Breast epithelium (tissue), 3 donors: ENCODE measurements at regions not wholly inside any gene's neighbourhood (a gene's known extent, or its start where the extent isn't known, plus 50 kb on each side); places are given as distances from the start of the nearest gene placed in this dataset.

ENCODE experiments used
- CTCF ChIP-seq, 3 donors: fragments of 450-650 bp; IDR thresholded peaks; one replicate each; pipeline ENCODE4 v1.5.1; 2016 to 2017; ENCODE audit warnings: antibody characterized with exemption in 3 of 3, mild to moderate bottlenecking in 3 of 3, moderate library complexity in 3 of 3
- POLR2A ChIP-seq: fragments of 450-650 bp; IDR thresholded peaks from one replicate; pipeline ENCODE4 v1.6.1; 2016; ENCODE audit warnings: antibody characterized with exemption, mild to moderate bottlenecking, moderate library complexity
- POLR2AphosphoS5 ChIP-seq, 3 donors: sonication (generic); formaldehyde crosslinking; IDR thresholded peaks; one replicate each; pipeline ENCODE4 v1.6.1; 2017; ENCODE audit warnings: antibody characterized with exemption in 3 of 3

DNA sequence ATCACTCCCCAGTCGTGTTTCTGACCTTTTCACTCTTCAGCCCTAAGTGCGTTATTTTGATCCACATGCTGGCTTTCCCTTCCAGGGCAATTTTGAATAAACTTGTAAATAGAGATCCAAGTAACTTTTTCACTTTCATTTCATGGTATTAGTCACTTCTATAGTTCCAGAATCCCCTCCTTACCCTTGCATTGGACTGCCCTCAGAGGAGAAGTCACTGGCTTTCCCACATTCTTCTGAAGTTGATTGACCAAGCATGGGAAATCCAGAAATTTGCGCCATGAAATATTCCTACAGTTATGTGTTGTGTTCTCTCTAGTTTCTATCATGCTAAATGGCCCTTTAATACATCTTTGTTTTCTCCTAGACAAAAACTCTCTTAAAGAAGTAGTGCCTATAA, 177.3 kb upstream of the GORAB start:
- TF ChIP-seq CTCF (IDR thresholded peaks at IDR 0.05) (no peak), POLR2A (no peak), POLR2AphosphoS5 (IDR thresholded peaks at IDR 0.05) (no peak)
